Stimulated activated naive CD8-positive, alpha-beta T cell treated with anti-CD3 and anti-CD28 coated beads, Interleukin-15, Interleukin-2, amounts not matched to agents 100 ng/mL and 50 ng/mL, for 24 hours (primary cell): ENCODE measurements at regions not wholly inside any gene's neighbourhood (a gene's known extent, or its start where the extent isn't known, plus 50 kb on each side); places are given as distances from the start of the nearest gene placed in this dataset.

Experiments
- H3K27ac Mint-ChIP-seq: one replicate; pipeline ENCODE4 v1.8.0; 2021; ENCODE audit warnings: mild to moderate bottlenecking, mixed read lengths
- H3K27me3 Mint-ChIP-seq: one replicate; pipeline ENCODE4 v1.8.0; 2021; ENCODE audit warnings: mixed read lengths
- H3K36me3 Mint-ChIP-seq: one replicate; pipeline ENCODE4 v1.8.0; 2021; ENCODE audit warnings: low read depth, mixed read lengths
- H3K4me1 Mint-ChIP-seq: one replicate; pipeline ENCODE4 v1.8.0; 2021; ENCODE audit warnings: low read depth, mixed read lengths
- H3K4me3 Mint-ChIP-seq: one replicate; pipeline ENCODE4 v1.8.0; 2021; ENCODE audit warnings: mild to moderate bottlenecking, mixed read lengths
- H3K9me3 Mint-ChIP-seq: one replicate; pipeline ENCODE4 v1.8.0; 2021; ENCODE audit warnings: mixed read lengths

DNA sequence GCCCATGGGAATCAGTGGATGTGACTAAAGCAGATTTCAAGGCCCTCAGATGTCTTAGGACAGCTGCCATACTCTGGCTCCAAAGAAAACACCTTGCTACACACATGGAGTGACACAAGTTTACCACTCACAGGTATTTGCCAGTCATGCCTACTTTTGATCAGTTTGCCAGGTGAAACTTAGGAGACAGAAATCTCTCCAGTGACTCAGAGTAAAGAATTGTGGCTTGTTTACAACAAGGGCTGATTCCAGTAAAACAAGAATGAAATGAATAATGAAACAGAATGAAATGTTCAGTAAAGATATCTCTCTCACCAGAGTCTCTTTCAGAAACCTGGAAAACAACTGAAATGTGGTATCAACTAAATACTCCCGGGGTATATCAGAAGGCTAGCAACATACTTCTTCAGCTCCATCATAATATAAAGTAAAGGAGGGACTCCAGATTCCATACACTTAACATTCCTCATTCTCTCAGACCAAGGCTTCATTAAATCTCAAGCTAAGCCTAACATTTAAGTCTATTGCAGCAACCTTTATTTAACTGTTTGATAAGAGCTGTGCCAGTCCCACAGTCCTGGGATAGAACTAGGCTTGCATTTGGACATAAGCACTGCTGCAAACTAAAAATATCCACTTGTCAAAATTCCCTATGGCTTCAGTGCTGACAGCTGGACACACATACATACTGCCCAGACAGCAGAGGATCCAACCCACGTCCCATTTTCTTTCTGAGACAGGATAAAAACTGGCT lies 143.3 kb downstream of the SIPA1L2 start:
- H3K27ac Mint-ChIP-seq: no peak overlapping the region
- H3K9me3 Mint-ChIP-seq: no peaks in the 10 kb centered on the region
- no peaks in the 10 kb centered on the region for H3K27me3 Mint-ChIP-seq
- H3K4me1 Mint-ChIP-seq: no peaks in the 10 kb centered on the region
- H3K4me3 Mint-ChIP-seq: no peak overlapping the region
- peaks cover 14% of the 10 kb centered on the region for H3K36me3 Mint-ChIP-seq

GRCh38 chr1:232486006-232486405 lies 143.9 kb downstream of the SIPA1L2 start:
- Mint-ChIP-seq H3K4me3 (no peak overlapping the region), H3K27me3 (no peaks in the 10 kb centered on the region), H3K36me3 (peaks cover 9% of the 10 kb centered on the region), H3K4me1 (no peaks in the 10 kb centered on the region), H3K27ac (no peak overlapping the region), H3K9me3 (no peaks in the 10 kb centered on the region)

DNA sequence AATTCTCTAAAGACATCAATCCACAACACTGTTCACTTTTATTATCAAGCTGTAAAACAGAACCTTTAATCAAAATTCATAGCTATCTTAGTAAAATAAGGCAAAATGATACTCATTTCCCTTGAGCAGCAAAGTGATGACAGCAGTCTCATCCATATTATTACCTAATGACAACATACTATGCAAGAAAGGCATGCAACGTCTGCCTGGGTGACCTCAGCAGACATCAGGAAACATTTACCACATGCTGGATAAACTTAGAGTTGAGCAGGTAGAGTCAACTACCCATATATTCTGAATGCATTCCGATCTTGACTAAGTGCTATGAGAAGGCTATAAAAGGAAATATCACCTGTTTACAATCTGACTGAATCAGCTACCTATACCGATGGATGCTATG lies 145.1 kb downstream of the SIPA1L2 start:
- no peak overlapping the region for H3K4me3 Mint-ChIP-seq
- H3K27me3 Mint-ChIP-seq: no peaks in the 10 kb centered on the region
- H3K27ac Mint-ChIP-seq: no peak overlapping the region
- no peaks in the 10 kb centered on the region for H3K9me3 Mint-ChIP-seq
- H3K36me3 Mint-ChIP-seq: no peaks in the 10 kb centered on the region
- no peaks in the 10 kb centered on the region for H3K4me1 Mint-ChIP-seq

DNA sequence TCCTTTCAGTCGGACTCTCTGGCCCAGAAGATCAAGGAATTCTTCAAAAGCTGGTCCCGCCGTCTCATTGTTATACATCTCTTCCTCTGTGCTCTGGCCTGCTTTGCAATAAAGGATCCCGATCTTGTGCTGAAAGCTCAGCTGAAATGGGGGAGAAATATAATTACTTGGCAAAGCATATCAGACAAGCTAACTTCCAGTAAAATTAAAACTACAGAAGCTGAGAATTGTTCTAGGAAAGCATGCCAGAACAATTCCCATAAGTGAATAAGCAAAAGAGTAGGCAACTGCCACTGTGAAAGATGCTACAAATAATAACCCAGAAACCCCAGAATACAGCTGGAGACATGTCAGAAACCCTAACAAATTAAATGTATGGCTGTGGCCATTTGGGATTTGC lies 146.1 kb downstream of the SIPA1L2 start:
- H3K4me3 Mint-ChIP-seq: no peak overlapping the region
- H3K27ac Mint-ChIP-seq: no peak overlapping the region
- no peaks in the 10 kb centered on the region for H3K4me1 Mint-ChIP-seq
- H3K36me3 Mint-ChIP-seq: no peaks in the 10 kb centered on the region
- H3K27me3 Mint-ChIP-seq: peaks cover under 1% of the 10 kb centered on the region
- no peaks in the 10 kb centered on the region for H3K9me3 Mint-ChIP-seq

DNA sequence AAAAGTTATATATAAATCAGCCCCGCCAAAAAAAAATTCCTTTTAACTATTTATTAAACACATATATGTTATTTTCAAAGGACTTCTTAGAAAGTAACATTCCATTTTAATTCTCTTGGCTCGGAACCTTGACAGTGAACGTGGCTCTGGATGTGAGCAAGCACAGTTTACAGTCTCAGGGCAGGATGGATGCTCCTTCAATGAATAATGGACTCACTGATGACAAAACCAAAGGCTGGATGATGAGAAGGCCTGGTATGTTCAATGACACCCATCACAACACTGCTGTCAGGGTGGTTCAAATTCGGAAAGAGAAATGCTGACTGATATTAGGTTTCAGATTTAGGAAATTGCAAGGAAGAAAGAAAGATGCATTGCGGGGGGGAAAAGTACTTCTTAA lies 148.8 kb downstream of the SIPA1L2 start:
- no peak overlapping the region for H3K4me3 Mint-ChIP-seq
- H3K4me1 Mint-ChIP-seq: no peaks in the 10 kb centered on the region
- no peak overlapping the region for H3K27ac Mint-ChIP-seq
- no peaks in the 10 kb centered on the region for H3K9me3 Mint-ChIP-seq
- peaks cover 3% of the 10 kb centered on the region for H3K27me3 Mint-ChIP-seq
- no peaks in the 10 kb centered on the region for H3K36me3 Mint-ChIP-seq

- Mint-ChIP-seq H3K27ac (no peak overlapping the region), H3K4me1 (no peaks in the 10 kb centered on the region), H3K4me3 (no peak overlapping the region), H3K9me3 (no peaks in the 10 kb centered on the region), H3K27me3 (peaks cover 3% of the 10 kb centered on the region), H3K36me3 (no peaks in the 10 kb centered on the region)
Observed at GRCh38 chr1:232477728-232478127, 152.2 kb downstream of the SIPA1L2 start.

GRCh38 chr1:232476538-232476950 lies 153.4 kb downstream of the SIPA1L2 start:
- no peak overlapping the region for H3K27ac Mint-ChIP-seq
- no peaks in the 10 kb centered on the region for H3K36me3 Mint-ChIP-seq
- H3K4me1 Mint-ChIP-seq: peaks cover 6% of the 10 kb centered on the region
- no peaks in the 10 kb centered on the region for H3K9me3 Mint-ChIP-seq
- no peak overlapping the region for H3K4me3 Mint-ChIP-seq
- H3K27me3 Mint-ChIP-seq: peaks cover 3% of the 10 kb centered on the region

GRCh38 chr1:232474826-232475225 lies 155.1 kb downstream of the SIPA1L2 start:
- no peak overlapping the region for H3K4me3 Mint-ChIP-seq
- no peak overlapping the region for H3K27ac Mint-ChIP-seq
- no peaks in the 10 kb centered on the region for H3K36me3 Mint-ChIP-seq
- H3K4me1 Mint-ChIP-seq: peaks cover 12% of the 10 kb centered on the region
- H3K9me3 Mint-ChIP-seq: no peaks in the 10 kb centered on the region
- H3K27me3 Mint-ChIP-seq: peaks cover 3% of the 10 kb centered on the region

DNA sequence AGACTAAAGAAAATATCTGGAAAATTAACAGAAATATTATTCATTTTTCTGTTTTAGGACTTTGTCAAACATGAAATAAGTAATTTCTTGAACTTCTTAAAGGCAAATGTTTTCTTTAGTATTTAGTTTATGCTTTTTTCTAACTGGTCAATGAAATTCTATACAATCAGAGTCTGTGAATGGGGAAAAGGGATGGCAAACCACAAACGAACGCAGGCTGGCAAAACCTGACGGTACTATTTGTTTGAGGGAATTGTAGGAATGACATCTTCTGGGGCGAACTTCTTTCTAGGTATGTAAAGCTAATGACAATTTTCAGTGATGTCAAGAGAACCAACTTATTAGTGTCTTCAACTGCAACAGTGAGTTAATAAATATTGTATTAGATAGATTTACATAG lies 156.0 kb downstream of the SIPA1L2 start:
- Mint-ChIP-seq H3K27me3 (peaks cover 3% of the 10 kb centered on the region), H3K36me3 (no peaks in the 10 kb centered on the region), H3K4me3 (no peak overlapping the region), H3K27ac (no peak overlapping the region), H3K4me1 (peaks cover 12% of the 10 kb centered on the region), H3K9me3 (no peaks in the 10 kb centered on the region)

GRCh38 chr1:232473324-232473723 lies 156.6 kb downstream of the SIPA1L2 start:
- Mint-ChIP-seq H3K27me3 (no peaks in the 10 kb centered on the region), H3K27ac (no peak overlapping the region), H3K4me3 (no peak overlapping the region), H3K9me3 (no peaks in the 10 kb centered on the region), H3K4me1 (peaks cover 12% of the 10 kb centered on the region), H3K36me3 (no peaks in the 10 kb centered on the region)

DNA sequence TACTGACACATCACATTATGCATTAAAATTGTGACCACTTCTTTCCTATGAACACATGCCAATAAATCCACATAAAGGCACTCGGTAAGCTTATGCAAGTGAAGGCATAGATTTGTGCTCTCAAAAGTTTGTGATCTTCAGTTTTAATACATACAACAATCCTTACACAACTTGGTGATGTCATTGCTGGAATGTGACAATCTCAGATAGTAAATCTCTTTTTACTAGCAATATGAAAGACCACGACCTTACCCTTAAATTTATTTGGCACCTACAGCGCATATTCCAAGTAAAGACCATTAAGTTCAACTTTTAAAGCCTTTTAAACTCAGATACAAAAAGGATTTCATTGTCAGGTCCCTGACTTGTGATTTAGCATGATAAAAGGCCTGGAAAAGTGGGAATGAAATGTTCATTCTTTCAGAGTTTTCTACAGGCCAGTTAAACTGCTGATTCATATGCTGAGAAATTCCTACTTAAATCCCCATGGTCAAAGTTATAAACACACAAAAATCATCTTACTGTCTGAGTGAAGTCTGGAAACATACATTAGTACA lies 157.4 kb downstream of the SIPA1L2 start:
- Mint-ChIP-seq H3K36me3 (no peaks in the 10 kb centered on the region), H3K27ac (no peak overlapping the region), H3K27me3 (no peaks in the 10 kb centered on the region), H3K9me3 (no peaks in the 10 kb centered on the region), H3K4me1 (peaks cover 12% of the 10 kb centered on the region), H3K4me3 (no peak overlapping the region)

GRCh38 chr1:232471250-232471649 lies 158.7 kb downstream of the SIPA1L2 start:
- Mint-ChIP-seq H3K36me3 (no peaks in the 10 kb centered on the region), H3K9me3 (no peaks in the 10 kb centered on the region), H3K4me1 (peaks cover 16% of the 10 kb centered on the region)

GRCh38 chr1:232470711-232471110 lies 159.2 kb downstream of the SIPA1L2 start:
- Mint-ChIP-seq H3K9me3 (no peaks in the 10 kb centered on the region), H3K36me3 (no peaks in the 10 kb centered on the region), H3K27ac (no peak overlapping the region), H3K27me3 (no peaks in the 10 kb centered on the region), H3K4me3 (no peak overlapping the region), H3K4me1 (peaks cover 16% of the 10 kb centered on the region)

More at GRCh38 chr1:232471250-232471649, 158.7 kb downstream of the SIPA1L2 start:
- Mint-ChIP-seq H3K27ac (no peak overlapping the region), H3K27me3 (no peaks in the 10 kb centered on the region), H3K4me3 (no peak overlapping the region)

- no peaks in the 10 kb centered on the region for H3K27me3 Mint-ChIP-seq
- H3K27ac Mint-ChIP-seq: no peak overlapping the region
- no peak overlapping the region for H3K4me3 Mint-ChIP-seq
- no peaks in the 10 kb centered on the region for H3K9me3 Mint-ChIP-seq
- H3K4me1 Mint-ChIP-seq: peaks cover 16% of the 10 kb centered on the region
- H3K36me3 Mint-ChIP-seq: peaks cover 15% of the 10 kb centered on the region
Observed at GRCh38 chr1:232468249-232468648, 161.7 kb downstream of the SIPA1L2 start.

GRCh38 chr1:232467073-232467760 lies 162.7 kb downstream of the SIPA1L2 start:
- no peak overlapping the region for H3K4me3 Mint-ChIP-seq
- H3K27me3 Mint-ChIP-seq: no peaks in the 10 kb centered on the region
- no peaks in the 10 kb centered on the region for H3K9me3 Mint-ChIP-seq
- H3K4me1 Mint-ChIP-seq: peaks cover 15% of the 10 kb centered on the region
- H3K36me3 Mint-ChIP-seq: peaks cover 17% of the 10 kb centered on the region
- H3K27ac Mint-ChIP-seq: no peak overlapping the region
